Prostate gland (tissue), 2 donors: ENCODE measurements at regions not wholly inside any gene's neighbourhood (a gene's known extent, or its start where the extent isn't known, plus 50 kb on each side); places are given as distances from the start of the nearest gene placed in this dataset.
"Not testable (repeated sequence)": the region's sequence is repeated elsewhere in the genome, so short reads cannot be mapped to it uniquely, and the experiment has no call there.

Source experiments
- POLR2A ChIP-seq: fragments of 450-650 bp; IDR thresholded peaks from one replicate; pipeline ENCODE4 v1.6.1; 2016; ENCODE audit warnings: antibody characterized with exemption, mild to moderate bottlenecking
- POLR2AphosphoS5 ChIP-seq: sonication (generic); formaldehyde crosslinking; IDR thresholded peaks from one replicate; pipeline ENCODE4 v1.6.1; 2017; ENCODE audit warnings: antibody characterized with exemption
- TF ChIP-seq, protein P1 (sequence below), 4 experiments: fragments of 200-600 bp in 2 of 4; fragments of 450-650 bp in 2 of 4; sonication (generic) in 2 of 4; IDR thresholded peaks; 1 replicate in 3 of 4; 2 replicates in 1 of 4; pipeline ENCODE4 v1.5.1; 2016 to 2019; ENCODE audit warnings: antibody characterized with exemption in 4 of 4, mild to moderate bottlenecking in 2 of 4, moderate library complexity in 2 of 4

DNA sequence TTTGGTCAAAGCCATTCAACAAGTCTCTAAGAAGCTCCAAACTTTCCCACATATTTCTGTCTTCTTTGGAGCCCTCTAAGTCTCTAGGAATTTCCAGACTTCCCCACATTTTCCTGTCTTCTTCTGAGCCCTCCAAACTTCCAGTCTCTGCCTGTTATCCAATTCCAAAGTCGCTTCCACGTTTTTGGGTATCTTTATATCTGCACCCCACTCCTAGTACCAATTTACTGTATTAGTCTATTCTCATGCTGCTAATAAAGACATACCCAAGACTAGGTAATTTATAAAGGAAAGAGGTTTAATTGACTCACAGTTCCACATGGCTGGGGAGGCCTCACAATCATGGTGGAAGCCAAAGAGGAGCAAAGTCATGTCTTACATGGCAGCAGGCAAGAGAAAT is 182.9 kb upstream of the ARRDC3 start:
- TF ChIP-seq, protein P1, sequence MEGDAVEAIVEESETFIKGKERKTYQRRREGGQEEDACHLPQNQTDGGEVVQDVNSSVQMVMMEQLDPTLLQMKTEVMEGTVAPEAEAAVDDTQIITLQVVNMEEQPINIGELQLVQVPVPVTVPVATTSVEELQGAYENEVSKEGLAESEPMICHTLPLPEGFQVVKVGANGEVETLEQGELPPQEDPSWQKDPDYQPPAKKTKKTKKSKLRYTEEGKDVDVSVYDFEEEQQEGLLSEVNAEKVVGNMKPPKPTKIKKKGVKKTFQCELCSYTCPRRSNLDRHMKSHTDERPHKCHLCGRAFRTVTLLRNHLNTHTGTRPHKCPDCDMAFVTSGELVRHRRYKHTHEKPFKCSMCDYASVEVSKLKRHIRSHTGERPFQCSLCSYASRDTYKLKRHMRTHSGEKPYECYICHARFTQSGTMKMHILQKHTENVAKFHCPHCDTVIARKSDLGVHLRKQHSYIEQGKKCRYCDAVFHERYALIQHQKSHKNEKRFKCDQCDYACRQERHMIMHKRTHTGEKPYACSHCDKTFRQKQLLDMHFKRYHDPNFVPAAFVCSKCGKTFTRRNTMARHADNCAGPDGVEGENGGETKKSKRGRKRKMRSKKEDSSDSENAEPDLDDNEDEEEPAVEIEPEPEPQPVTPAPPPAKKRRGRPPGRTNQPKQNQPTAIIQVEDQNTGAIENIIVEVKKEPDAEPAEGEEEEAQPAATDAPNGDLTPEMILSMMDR (IDR thresholded peaks at IDR 0.05): not testable (repeated sequence)
- TF ChIP-seq POLR2A, POLR2AphosphoS5: not testable (repeated sequence)
